Globus pallidus (tissue), 1 donor: ENCODE measurements at regions not wholly inside any gene's neighbourhood (a gene's known extent, or its start where the extent isn't known, plus 50 kb on each side); places are given as distances from the start of the nearest gene placed in this dataset.
A peak's percentile ranks its signal among the peaks of the same experiment; 100 is the strongest.
"Not testable (repeated sequence)": the region's sequence is repeated elsewhere in the genome, so short reads cannot be mapped to it uniquely, and the experiment has no call there.

Experiments
- DNase-seq: peaks from one replicate; pipeline ENCODE4 v3.0.0-alpha.2; 2015; ENCODE audit warnings: low spot score

DNA sequence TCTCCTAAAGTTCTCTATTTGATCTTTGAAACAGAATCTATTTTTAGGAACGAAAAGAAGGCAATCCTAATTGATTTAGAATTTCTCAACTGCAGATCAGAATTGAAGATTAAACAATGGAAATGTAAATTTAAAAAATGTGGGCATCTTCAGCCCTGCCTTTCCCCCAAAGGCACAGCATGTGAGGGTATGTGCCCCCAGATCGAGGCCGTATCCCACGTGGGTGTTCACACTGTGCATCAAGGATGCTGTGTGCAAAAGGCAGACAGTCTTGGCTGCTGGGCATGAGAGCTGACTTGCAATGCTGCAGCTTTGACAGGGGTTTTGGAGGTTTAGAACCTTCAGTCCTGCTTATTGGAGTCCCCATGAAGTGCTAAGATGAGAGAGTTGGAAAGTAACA is 346.3 kb downstream of the VRK1 start:
- no peak for DNase-seq

DNA sequence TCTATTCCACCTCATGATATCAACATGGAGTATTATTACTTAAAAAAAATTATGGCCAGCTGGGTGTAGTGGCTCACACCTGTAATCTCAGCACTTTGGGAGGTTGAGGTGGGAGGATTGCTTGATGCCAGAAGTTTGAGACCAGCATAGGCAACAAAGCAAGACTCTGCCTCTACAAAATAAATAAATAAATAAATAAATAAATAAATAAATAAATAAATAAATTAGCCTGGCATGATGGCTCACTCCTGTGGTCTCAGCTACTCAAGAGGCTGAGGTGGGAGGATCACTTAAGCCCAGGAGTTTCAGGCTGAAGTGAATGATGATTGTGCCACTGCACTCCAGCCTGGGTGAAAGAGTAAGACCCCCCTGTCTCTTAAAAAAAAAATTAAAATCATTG is 350.8 kb downstream of the VRK1 start:
- not testable (repeated sequence) for DNase-seq

DNA sequence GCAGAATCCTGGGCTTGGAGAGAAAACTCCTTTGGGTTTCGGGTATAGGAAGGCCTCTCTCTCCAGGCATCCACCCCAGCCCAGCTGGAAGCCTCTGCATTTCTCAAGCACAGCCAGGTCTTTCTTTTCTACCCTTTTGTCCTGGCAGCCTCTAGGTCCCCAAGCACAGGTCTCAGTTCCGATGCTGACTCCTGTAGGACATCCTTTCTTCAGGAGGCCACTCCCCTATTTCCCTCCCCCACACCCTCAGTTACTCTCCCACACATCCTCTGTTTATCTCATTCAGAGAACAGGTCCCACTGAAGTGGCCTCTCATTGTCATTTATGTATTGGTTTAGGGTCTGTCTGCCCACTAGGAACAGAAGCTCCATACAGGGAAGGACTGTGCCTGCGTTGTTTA is 352.6 kb downstream of the VRK1 start:
- no peak for DNase-seq

DNA sequence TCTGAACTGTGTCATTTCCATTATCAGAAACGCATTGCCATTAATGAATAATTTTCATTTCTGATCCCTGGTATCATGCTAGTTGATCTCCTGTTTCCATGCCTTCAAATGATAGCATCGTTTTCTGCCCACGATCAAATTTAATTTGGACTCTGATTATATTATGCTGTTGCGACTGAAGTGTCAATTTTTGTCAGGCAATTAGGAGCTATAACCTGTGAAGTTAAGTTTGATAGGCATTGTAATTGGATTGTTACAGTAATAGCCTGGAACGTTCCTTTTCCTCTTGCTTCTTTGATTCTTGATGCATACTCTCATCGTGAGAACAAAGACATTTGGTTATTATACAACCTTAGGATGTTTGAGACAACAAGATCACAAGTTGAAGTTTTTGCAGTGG is 356.3 kb downstream of the VRK1 start:
- DNase-seq = no peak

DNA sequence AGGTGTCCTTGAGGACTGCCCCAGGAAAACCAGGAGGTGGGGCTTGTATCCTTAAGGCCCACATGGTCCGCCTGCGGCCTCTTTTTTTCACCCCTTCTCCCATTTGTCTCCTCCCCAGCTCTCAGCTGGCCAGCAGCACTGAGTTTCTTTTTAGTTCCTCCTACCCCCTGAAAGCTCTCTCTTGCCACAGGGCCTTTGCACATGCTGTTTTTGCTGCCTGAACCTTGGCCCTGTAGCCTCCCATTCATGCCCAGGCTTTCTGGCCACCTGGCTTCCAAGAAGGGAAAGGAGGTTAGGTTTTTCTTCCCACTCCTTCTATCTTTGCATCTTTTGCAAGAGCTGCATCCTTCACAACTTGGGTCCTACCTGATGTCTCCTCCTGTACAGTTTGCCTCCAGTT is 358.1 kb downstream of the VRK1 start:
- no peak for DNase-seq

DNA sequence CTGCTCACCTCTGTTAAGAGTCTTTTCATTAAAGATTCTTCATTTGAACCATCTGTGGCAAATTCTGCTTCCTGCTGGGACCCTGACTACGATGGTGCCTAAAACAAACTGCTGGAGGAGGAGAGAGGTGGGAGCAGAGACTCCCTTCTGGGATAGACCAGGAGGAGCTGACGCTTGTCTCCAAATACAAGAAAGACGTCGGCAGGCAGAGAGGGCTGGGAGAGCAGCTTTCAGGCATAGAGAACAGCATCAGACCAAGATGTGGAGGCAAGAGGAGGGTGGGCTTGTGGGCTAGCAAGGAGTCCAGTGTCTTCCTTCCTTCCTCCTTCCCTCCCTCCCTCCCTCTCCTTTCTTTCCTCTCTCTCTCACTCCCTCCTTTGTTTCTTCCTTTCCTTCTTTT is 358.6 kb downstream of the VRK1 start:
- no peak for DNase-seq

DNA sequence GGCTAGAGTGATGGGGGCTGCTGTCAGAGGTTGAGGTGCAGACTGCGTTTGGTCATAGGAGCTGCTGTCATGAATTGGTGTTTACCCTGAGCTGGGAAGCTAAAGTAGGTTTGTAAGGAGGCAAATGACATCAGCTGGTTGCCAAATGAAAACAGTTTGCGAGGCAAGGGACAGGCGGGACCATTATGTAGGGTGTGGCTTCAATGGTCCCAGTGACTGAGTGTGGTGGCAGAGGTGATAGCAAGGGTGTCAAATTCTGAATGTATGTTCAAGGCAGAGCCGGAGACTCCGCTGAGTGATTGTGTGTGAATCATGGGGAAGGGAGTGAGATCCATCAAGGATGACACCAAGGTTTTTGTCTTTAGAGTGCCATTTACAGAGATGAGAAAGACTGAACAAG is 359.5 kb downstream of the VRK1 start:
- no peak for DNase-seq

DNA sequence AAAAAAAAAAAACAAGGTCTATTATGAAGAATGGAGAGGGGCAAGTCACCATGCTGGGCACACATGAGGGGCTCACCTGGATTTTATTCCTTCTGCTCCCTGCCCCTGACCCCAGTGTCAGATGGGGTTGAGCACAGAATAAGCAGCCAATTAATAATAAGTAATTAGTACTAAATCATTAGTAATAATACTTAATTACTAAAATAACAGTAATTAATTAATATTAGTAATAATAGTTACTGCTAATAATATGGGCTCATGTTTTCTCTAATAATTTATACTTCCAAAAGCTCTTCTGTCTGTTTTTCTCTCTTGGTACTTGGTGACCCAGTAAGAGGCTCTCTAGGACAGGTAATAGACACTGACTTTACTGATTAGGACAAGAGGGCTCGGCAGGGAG is 360.9 kb downstream of the VRK1 start:
- no peak for DNase-seq

DNA sequence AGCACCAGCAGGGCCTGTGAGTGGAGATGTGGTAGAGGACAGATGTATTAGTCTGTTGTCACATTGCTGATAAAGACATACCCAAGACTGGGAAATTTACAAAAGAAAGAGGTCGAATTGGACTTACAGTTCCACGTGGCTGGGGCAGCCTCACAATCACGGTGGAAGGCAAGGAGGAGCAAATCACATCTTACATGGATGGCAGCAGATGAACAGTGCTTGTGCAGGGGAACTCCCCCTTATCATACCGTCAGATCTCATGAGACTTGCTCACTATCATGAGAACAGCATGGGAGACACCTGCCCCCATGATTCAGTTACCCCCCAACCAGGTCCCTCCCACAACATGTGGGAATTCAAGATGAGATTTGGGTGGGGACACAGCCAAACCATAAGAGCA is 361.9 kb downstream of the VRK1 start:
- DNase-seq = no peak

DNA sequence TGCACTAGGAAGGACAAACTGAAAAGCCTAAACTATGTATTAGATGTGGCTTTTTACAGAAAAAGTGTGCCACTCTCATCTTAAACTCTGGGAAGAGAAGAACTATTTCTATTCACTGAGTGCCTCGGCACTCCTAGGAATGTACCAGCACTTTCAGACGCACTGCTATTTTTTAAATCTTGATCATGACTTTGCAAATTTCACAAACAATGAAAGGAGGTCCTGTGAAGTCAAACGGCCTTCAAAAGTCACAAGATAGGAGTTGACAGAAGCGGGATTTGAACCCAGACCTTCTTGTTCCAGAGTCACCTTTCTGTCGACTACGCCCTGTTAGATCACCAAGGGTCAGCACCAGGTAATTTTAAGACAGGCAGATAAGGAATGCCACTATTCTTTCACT is 365.4 kb downstream of the VRK1 start:
- DNase-seq = no peak

DNA sequence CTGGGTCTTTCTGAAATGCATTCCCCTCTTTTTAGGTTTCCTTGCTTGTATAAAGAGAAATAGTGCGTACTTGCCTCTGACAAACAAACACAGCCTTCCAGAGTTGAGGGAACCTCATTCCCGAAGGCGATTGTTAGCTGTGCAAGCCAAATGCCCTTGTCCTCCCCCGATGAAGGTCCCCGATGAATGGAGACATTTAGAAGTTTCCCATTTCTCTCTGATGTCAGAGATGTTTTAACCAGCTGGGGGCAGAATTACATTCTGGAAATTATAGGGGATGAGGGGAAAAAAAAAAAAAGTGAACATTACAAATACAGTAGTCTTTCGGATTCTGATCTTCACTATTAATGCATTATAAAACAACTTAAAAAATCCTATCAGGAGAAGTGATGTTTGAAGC is 366.8 kb downstream of the VRK1 start:
- DNase-seq = peak; percentile 8

DNA sequence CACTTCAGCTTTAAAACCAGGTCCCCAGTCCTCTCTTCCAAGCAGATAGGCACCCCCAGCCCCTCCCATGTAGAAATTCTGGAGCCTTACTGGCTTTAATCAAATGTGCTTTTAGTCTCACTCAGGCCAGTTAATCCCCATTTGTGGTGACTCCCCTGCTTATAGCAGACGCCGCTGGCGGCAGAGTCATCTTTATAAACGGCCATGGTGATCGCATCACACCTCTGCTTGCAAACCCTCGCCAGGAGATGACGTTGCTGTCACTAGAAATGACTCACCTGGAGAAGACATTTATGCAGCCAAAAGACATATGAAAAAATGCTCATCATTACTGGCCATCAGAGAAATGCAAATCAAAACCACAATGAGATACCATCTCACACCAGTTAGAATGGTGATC is 369.3 kb downstream of the VRK1 start:
- DNase-seq = no peak

DNA sequence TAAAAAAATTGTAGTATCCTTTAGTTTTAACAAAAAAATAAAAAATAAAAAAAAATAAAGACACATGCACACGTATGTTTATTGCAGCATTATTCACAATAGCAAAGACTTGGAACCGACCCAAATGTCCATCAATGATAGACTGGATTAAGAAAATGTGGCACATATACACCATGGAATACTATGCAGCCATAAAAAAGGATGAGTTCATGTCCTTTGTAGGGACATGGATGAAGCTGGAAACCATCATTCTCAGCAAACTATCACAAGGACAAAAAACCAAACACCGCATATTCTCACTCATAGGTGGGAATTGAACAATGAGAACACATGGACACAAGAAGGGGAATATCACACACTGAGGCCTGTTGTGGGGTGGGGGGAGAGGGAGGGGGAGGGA is 370.4 kb downstream of the VRK1 start:
- DNase-seq = not testable (repeated sequence)

DNA sequence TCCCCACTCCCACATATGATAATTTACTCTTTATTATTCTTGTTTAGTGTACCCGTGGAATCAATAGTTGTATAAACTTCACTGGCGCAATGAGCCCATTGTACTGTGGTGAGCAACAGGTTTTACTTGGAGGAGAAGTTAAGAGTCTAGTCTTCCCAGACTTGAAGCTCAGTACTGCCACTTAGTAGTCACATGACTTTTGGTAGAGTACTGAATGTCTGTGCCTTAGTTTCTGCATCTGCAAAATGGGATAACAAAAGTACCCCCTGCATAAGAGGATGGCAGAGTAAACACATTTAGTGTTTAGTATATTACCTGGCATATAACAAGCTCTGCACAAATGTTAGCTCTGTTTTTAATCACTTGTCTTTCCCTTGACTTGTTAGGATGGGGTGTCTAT is 375.5 kb downstream of the VRK1 start:
- no peak for DNase-seq

DNA sequence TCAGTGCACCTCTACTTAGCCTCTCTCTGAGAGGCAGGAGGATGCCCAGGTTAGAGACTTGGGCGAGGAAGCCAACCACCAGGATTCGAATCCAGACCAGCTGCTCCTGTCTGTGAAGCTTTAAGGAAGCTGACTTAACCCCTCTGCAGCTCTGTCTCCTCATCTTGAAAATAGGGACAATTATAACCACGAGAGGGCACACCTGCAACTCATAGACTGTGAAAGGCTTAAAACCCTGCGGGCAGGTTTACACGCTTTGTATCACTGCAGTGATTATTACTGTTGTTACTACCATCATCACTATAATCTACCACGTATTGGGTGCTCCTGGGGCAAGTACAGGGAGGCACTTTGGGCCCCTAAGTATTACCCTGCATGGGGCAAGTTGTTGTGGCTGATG is 379.8 kb downstream of the VRK1 start:
- no peak for DNase-seq

DNA sequence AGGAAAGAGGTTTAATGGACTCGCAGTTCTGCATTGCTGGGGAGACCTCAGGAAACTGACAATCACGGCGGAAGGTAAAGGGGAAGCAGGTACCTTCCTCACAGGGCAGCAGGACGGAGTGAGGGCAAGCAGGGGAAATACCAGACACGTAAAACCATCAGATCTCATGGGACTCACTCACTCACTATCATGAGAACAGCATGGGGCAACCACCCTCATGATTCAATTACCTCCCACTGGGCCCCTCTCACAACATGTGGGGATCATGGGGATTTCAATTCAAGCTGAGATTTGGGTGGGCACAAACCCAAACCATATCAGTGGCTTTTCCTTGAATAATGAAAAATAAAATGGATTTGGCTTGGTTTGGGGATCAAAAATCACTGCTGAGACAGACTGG is 380.5 kb downstream of the VRK1 start:
- DNase-seq = no peak

DNA sequence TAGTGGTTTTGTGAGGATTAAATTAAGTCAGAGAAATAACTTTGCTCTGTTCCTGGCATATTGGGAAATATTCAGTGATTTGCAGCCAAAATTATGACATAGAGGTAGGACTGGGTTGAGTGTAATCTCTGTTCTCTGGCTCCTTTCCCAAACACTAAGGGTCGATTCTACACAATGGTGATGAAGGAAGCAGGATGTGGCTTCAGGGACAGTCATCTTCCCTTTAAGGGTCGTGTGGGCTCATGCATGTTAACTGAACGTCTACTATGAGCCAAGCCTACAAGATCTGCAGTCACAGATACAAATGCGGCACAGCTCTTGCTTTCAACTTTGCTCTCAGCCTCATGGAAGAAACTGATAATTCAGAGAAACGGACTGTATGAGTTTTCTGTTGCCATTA is 381.6 kb downstream of the VRK1 start:
- no peak for DNase-seq

DNA sequence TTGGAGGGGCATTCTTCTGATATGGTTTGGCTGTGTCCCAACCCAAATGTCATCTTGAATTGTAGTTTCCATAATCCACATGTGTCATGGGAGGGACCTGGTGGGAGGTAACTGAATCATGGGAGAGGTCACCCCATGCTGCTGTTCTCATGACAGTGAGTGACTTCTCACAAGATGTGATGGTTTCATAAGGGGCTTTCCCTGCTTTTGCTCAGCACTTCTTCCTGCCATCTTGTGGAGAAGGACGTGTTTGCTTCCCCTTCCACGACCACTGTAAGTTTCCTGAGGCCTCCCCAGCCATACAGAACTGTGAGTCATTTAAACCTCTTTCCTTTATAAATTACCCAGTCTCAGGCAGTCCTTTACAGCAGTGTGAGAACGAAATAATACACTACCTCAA is 382.4 kb downstream of the VRK1 start:
- no peak for DNase-seq

DNA sequence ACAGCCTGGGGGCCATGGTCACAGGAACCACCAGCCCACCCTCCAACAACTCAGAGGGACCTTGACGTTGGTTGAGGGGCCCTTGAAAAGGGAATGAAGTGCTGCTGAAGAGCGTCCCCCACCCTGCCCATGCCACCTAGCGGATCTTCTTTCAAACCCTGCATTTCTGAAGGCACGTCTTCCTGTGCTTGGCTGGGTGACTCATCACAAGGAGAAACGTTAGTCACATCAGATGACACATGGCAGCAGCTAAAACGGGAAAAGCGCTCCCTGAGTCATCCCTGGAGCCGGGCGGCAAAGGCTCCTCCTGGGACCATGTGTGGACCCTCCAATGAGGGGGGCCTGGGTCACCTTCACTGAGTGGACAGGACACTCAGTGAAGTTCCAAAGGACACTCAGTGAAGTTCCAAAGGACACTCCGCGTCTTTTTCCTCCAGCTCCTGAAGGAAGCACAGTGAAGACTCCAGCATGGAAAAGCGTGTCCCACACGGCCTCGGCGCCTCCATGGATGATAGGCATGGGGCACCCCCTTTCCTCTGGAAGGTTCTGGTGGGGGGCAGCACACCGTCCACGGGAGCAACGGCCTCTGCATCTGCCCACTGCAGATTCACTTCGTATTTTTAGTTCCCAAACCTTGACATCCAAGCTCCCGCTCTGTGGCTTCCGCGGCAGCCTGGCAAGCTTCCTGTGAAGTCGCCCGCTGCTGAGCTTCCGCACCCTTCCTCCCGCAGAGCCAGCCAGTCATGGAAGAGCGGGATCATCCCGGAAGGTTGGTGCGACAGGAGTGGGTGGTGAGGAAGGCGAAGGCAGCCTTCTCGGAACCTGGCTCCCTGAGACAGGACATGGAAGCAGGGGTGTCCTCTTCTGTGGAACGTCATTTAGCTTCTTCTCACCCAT is 383.4 kb downstream of the VRK1 start:
- no peak for DNase-seq

DNA sequence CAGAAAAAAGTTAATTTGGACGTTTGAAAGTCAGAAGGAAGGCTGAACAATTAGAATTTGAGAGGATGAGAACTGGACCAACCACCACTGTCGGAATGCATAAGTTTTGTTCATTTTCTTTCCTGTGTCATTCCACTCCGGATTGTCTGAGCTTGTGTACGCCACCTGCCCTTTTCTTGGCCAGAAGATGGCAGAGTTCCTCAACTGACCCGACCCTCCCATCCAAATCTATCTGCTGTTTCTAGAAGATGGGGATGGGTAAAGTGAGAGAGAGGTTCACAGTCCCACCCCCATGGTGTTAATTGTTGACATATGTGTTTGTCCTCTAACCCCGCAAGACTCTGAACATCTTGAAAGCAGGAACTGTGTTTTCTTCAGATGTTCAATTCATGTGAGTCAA is 388.0 kb downstream of the VRK1 start:
- DNase-seq = no peak

DNA sequence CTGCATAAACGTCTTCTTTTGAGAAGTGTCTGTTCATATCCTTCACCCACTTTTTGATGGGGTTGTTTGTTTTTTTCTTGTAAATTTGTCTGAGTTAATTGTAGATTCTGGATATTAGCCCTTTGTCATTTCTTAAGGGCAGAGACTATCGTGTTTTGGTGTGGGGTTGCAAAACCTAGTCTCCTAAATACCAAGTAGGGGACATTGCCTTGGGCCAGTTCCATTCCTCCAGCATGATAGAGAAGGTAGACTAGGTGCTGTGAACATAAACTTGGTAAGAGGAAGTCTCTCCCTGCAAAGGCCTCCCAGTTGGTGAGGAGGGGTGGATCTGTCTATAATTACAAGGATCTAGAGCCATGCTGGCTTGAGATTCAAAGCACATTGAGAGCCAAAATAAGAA is 390.7 kb downstream of the VRK1 start:
- DNase-seq = no peak

DNA sequence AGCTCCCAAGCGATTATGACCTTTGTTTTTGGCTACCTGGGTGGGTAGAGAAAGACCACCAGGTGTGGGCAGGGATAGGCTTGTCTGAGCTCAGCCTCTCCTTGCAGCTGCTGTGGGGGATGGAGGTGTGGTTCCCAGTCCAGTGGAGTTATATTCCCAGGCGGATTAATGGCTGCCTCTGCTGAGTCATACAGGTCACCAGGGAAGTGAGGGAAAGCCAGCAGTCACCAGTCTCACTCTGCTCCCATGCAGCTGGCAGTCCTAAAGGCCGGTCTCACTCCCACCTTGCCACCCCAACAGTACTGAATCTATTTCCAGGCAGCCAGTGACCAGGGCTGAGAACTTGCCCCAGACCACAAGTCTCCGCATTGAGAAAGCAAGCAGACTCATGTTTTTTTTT is 399.2 kb downstream of the VRK1 start:
- DNase-seq = no peak

DNA sequence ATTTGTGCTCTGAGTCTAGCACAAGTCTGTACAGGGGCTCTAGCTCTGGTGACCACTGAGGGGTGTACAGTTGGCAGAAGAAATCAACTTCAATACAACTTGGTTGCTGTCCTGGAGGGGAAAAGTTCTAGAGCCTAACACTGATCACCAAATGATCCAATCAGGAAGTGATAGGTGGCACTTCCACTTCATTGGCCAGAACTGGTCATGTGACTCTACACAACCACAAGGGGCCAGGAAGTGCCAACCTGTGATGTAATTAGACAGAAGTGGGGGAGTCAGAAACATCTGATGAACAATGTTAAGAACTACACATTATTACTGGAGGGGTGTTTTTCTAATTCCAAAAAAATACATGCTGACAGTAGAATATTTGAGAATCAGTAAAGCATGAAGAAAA is 401.6 kb downstream of the VRK1 start:
- DNase-seq = no peak

DNA sequence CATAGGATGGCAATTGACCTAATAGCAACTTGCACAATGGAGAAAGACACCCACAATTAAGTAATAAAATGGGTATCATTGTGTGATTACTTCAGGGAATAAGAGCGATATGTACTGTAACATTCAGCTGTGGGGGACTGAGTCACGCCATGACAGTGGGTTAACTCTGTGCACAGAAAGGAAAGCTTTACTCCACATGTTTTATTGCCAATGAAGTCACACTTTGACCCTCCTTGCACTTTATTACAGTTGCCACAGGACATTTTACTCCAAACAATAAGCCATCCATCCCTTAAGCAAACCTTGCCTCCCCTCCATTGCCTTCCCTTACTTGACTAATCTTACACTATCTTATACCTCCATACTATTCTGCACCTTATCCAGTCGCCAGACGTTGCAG is 403.1 kb downstream of the VRK1 start:
- no peak for DNase-seq
